Activated T-cell treated with anti-CD3 and anti-CD28 coated beads, Interleukin-2, amount 50 U/mL, for 72 hours (primary cell): ENCODE measurements at regions not wholly inside any gene's neighbourhood (a gene's known extent, or its start where the extent isn't known, plus 50 kb on each side); places are given as distances from the start of the nearest gene placed in this dataset.
A peak's percentile ranks its signal among the peaks of the same experiment; 100 is the strongest.
"Not testable (repeated sequence)": the region's sequence is repeated elsewhere in the genome, so short reads cannot be mapped to it uniquely, and the experiment has no call there.

Source experiments
- ATAC-seq, 2 donors: fragments of 150-1000 bp; cut with Tn5 transposase; replicated peaks in 1 of 2; 2 replicates each; pipeline ENCODE4 v1.10.0; 2021; ENCODE audit warnings: moderate library complexity in 2 of 2, mild to moderate bottlenecking in 1 of 2
- DNase-seq, 2 donors: peaks; one replicate each; pipeline ENCODE4 v3.0.0; 2021 to 2022; ENCODE audit warnings: mixed read lengths in 1 of 2
- H3K27ac Mint-ChIP-seq: one replicate; pipeline ENCODE4 v1.8.0; 2022; ENCODE audit warnings: mild to moderate bottlenecking, moderate library complexity, mixed read lengths
- H3K27me3 Mint-ChIP-seq: one replicate; pipeline ENCODE4 v1.8.0; 2022; ENCODE audit warnings: low read depth, mixed read lengths
- H3K36me3 Mint-ChIP-seq, 2 donors: one replicate each; pipeline ENCODE4 v1.8.0; 2022; ENCODE audit warnings: mixed read lengths in 2 of 2, mild to moderate bottlenecking in 1 of 2; ENCODE audit not compliant: insufficient read depth in 2 of 2
- H3K4me1 Mint-ChIP-seq: one replicate; pipeline ENCODE4 v1.8.0; 2022; ENCODE audit warnings: low read depth, mixed read lengths
- H3K4me3 Mint-ChIP-seq, 2 donors: one replicate each; pipeline ENCODE4 v1.8.0; 2022; ENCODE audit warnings: mild to moderate bottlenecking in 2 of 2, mixed read lengths in 2 of 2, moderate library complexity in 2 of 2
- H3K9me3 Mint-ChIP-seq, 2 donors: one replicate each; pipeline ENCODE4 v1.8.0; 2022; ENCODE audit warnings: mixed read lengths in 2 of 2

DNA sequence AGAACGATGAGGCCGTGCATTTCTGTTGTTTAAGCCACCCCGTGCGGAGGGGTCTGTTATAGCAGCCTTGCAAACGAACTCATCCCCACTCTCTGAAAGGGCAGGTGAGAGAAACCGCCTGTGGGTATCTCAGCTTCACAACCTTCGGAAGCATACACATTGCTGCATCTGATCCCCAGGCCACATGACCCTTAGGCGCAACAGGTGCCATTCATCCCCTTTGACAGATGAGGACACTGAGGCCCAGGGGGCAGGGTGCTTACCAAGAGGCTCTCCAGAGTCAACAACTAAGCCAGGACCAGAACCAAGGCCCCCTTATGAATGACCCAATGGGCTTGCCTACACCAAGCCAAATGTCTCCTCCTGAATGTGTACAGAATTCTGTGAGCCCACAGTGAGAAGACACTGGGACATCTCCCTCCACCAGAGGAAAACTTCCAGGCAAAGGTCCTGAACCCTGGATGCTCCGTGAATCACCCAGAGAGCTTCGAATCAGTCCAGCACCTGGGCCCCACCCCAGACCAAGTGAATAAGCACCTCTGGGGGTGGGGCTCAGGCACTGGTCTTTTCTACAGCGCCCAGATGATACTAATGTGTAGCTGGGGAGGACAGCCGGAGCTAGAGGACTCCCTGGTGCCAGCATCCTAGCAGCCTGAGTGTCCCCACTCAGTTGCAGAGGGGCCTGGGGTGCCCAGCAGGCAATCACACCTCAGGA lies 83.2 kb downstream of the BUD13 start:
- no peak overlapping the region for H3K4me3 Mint-ChIP-seq
- ATAC-seq (no peak), DNase-seq (no peak)
- H3K9me3 Mint-ChIP-seq, result no peaks in the 10 kb centered on the region
- peaks cover 13% of the 10 kb centered on the region for H3K27me3 Mint-ChIP-seq
- H3K36me3 Mint-ChIP-seq, result no peaks in the 10 kb centered on the region
- H3K4me1 Mint-ChIP-seq, result no peaks in the 10 kb centered on the region
- no peak overlapping the region for H3K27ac Mint-ChIP-seq

DNA sequence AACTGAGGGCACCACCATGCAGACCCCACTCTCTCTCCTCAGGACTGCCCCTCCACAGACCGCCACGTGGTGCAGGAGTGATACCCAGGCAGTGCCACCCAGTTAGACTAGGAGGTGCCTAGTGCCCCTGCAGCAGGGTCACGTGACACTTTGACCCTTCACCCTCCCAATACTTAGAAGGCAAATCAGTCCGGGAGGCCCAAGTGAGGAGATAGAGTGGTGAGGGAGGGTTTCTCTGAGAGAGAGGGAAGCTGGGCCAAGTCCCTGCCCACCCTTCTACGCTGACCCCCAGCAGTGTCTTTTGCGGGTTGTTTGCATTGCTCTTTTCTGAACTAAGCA lies 84.6 kb downstream of the BUD13 start:
- DNase-seq (no peak), ATAC-seq (no peak)
- no peak overlapping the region for H3K27ac Mint-ChIP-seq
- peaks cover 0 to 2% of the 10 kb centered on the region in 2 donors for H3K36me3 Mint-ChIP-seq
- no peaks in the 10 kb centered on the region for H3K4me1 Mint-ChIP-seq
- H3K27me3 Mint-ChIP-seq, result peaks cover 13% of the 10 kb centered on the region
- H3K9me3 Mint-ChIP-seq, result peaks cover 0 to 3% of the 10 kb centered on the region in 2 donors
- no peak overlapping the region for H3K4me3 Mint-ChIP-seq

DNA sequence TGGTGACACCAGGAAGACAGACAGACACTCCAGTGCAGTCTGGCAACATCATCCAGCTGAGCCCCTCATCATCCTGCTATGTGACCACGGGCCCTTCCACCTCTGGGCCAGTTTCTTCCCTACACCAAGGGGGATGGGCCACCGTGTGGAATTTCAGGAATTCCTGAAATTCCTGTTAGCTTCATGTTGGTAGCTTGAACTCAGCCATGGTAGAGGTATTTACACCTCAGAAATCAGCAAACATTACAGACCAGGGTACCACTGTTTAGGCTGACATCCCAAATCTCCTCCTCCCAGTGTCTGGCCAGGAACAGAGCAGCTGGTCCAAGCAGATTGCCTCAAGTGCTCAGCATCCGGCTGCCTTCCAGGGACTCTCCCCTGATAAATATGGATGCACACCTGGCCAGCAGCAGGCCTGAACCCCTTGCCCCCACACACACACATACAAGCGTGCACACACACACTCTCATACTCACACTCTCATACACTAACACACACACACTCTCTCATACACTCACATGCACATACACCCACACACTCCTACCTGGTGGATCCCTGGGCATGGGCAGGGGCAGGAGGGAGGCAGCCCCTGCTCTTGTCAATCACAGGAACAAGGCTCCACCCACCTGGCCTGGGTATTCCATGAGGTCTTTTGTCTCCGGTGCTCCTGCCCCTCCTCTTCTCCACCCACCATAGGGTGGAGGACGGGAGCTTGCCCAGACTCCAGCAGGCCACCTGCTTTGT lies 85.2 kb downstream of the BUD13 start:
- peaks cover 0 to 3% of the 10 kb centered on the region in 2 donors for H3K9me3 Mint-ChIP-seq
- no peak overlapping the region for H3K4me3 Mint-ChIP-seq
- no peak overlapping the region for H3K27ac Mint-ChIP-seq
- DNase-seq, result no peak
- no peak for ATAC-seq
- H3K27me3 Mint-ChIP-seq, result peaks cover 13% of the 10 kb centered on the region
- H3K4me1 Mint-ChIP-seq, result no peaks in the 10 kb centered on the region
- peaks cover 0 to 2% of the 10 kb centered on the region in 2 donors for H3K36me3 Mint-ChIP-seq

DNA sequence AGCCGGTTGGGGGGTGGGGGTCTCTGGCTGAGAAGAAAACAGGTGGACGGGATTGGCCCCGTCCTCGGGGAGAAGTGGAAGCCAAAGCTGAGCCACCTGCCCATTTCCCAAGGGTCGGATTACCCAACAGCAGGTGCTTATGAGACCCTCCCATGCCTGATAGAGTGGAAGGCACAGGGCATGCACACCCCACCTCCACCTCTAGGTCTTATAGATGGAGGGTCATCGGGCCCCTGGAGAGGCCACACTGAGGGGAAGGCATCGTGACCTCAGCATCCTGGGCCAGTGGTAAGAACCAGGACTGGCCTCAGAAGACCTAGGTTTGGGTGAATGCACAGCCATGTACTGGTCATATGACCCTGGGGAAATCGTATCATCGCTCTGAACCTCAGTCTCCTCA lies 85.9 kb downstream of the BUD13 start:
- Mint-ChIP-seq H3K4me3 (no peak overlapping the region), H3K27ac (no peak overlapping the region), H3K36me3 (peaks cover 0 to 2% of the 10 kb centered on the region in 2 donors), H3K9me3 (peaks cover 0 to 3% of the 10 kb centered on the region in 2 donors), H3K4me1 (no peaks in the 10 kb centered on the region), H3K27me3 (peaks cover 13% of the 10 kb centered on the region)
- no peak for ATAC-seq
- no peak for DNase-seq

DNA sequence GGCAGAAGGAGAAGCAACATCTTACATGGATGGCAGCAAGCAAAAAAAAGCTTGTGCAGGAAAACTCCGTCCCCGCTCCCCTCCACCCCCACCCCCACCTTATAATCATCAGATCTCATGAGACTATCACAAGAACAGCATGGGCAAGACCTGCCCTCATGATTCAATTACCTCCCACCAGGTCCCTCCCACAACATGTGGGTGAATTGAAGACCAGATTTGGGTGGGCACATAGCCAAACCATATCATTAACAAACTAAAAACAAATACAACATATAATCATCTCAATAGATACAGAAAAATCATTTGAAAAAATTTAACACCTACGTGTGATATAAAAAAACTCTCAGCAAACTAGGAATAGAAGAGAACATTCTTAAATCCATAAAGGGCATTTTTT lies 88.8 kb downstream of the BUD13 start:
- Mint-ChIP-seq H3K27me3 (peaks cover 29% of the 10 kb centered on the region), H3K4me1 (no peaks in the 10 kb centered on the region), H3K4me3 (no peak overlapping the region), H3K36me3 (peaks cover 0 to 2% of the 10 kb centered on the region in 2 donors), H3K27ac (no peak overlapping the region), H3K9me3 (peaks cover 0 to 3% of the 10 kb centered on the region in 2 donors)
- DNase-seq, result no peak
- ATAC-seq, result no peak

DNA sequence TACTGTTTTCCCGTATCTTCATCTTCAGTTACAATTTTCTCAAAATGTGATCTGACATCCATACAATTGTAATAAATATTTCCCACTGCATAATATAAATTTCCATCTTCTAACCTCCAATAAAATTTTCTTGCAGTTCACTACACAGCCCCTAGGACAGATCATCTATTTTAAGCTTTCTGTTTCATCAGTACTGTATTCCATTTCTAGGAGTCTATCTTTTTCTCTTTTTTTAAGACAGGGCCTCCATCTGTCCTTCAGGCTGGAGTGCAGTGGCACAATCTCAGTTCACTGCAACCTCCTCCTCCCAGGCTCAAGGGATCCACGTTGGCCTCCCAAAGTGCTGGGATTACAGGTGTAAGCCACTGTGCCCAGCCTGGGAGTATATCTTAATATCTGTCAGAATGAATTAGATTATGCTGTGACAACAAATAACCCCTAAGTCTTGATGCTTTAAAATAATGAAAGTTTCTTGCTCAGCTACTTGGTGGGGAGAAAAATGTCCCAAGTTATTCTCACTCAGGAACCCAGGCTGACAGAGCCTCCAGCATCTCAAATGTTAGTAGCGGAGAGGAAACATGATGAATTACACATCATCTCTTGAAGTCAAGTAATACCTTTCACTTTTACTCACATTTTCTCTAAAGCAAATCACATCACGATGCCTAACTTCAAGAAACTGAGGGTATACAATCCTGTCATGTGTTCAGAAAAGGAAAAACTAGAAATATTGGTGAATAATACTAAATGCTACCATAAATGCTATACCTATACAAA lies 92.2 kb downstream of the BUD13 start:
- no peak overlapping the region for H3K27ac Mint-ChIP-seq
- H3K4me3 Mint-ChIP-seq, result peak overlapping the region in 1 of 2 donors; percentile 6
- DNase-seq (no peak), ATAC-seq (peak in 1 of 2 donors; percentile 56)
- peaks cover 0 to 7% of the 10 kb centered on the region in 2 donors for H3K9me3 Mint-ChIP-seq
- H3K27me3 Mint-ChIP-seq, result peaks cover 16% of the 10 kb centered on the region
- peaks cover 0 to 2% of the 10 kb centered on the region in 2 donors for H3K36me3 Mint-ChIP-seq
- H3K4me1 Mint-ChIP-seq, result no peaks in the 10 kb centered on the region

DNA sequence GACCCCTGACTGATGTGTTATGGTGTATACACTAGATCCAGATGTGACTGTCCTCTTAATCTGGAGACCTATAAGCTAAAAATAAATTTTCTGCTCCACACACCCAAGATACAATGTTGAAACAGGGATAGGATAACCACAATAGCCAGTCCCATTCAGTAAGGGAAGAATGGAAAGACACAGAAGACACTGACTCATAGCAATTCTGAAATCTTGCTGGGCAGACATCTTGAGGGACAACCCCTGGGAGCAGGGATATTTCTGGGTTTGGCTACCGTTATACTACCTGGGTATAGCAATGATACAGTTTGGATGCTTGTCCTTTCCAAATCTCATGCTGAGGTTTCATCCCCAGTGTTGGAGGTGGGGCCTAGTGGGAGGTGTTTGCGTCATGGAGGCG lies 93.9 kb downstream of the BUD13 start:
- ATAC-seq (no peak), DNase-seq (no peak)
- Mint-ChIP-seq H3K9me3 (peaks cover 2 to 12% of the 10 kb centered on the region in 2 donors), H3K4me3 (no peak overlapping the region), H3K27ac (no peak overlapping the region), H3K36me3 (peaks cover 0 to 3% of the 10 kb centered on the region in 2 donors), H3K27me3 (peaks cover 16% of the 10 kb centered on the region), H3K4me1 (no peaks in the 10 kb centered on the region)

DNA sequence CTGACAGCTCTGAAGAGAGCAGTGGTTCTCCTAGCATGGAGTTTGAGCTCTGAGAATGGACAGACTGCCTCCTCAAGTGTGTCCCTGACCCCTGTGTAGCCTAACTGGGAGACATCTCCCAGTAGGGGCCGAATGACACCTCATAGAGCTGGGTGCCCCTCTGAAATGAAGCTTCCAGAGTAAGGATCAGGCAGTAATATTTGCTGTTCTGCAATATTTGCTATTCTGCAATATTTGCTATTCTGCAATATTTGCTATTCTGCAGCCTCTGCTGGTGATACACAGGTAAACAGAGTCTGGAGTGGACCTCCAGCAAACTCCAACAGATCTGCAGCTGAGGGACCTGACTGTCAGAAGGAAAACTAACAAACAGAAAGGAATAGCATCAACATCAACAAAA lies 105.5 kb downstream of the BUD13 start:
- not testable (repeated sequence) for H3K4me3 Mint-ChIP-seq, H3K27ac Mint-ChIP-seq, H3K9me3 Mint-ChIP-seq, H3K36me3 Mint-ChIP-seq, DNase-seq, ATAC-seq, H3K4me1 Mint-ChIP-seq
- peaks cover 40% of the 10 kb centered on the region for H3K27me3 Mint-ChIP-seq

DNA sequence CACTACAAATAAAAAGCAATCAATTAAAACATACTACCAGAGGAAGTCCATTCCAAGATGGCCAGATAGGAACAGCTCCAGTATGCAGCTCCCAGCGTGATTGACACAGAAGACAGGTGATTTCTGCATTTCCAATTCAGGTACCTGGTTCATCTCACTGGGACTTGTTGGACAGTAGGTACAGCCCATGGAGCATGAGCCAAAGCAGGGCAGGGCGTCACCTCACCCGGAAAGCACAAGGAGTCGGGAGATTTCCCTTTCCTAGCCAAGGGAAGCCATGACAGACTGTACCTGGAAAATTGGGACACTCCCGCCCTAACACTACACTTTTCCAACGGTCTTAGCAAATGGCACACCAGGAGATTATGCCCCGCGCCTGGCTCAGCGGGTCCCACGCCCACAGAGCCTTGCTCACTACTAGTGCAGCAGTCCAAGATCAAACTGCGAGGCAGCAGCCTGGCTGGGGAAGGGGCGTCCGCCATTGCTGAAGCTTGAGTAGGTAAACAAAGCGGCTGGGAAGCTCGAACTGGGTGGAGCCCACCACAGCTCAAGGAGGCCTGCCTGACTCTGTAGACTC lies 106.0 kb downstream of the BUD13 start:
- not testable (repeated sequence) for H3K9me3 Mint-ChIP-seq, DNase-seq, H3K4me1 Mint-ChIP-seq, H3K4me3 Mint-ChIP-seq, ATAC-seq, H3K27ac Mint-ChIP-seq, H3K36me3 Mint-ChIP-seq
- H3K27me3 Mint-ChIP-seq, result peaks cover 45% of the 10 kb centered on the region

DNA sequence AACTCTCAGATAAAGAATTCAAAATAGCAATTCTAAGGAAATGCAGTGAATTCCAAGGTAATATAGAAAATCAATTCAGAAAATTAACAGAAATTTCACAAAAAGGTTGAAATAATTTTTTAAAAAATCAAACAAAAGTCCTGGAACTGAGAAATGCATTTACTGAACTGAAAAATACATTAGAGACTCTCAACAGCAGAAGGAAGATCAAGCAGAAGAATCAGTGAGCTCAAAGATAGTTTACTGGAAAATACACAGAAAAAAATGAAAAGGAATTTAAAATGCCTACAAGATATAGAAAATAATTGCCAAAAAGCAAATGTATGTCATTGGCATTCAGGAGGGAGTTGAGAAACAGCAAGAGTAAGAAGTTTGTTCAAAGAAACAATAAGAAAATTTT lies 107.3 kb downstream of the BUD13 start:
- Mint-ChIP-seq H3K9me3 (peaks cover 8 to 10% of the 10 kb centered on the region in 2 donors), H3K4me1 (no peaks in the 10 kb centered on the region), H3K27ac (no peak overlapping the region), H3K4me3 (no peak overlapping the region), H3K27me3 (peaks cover 43% of the 10 kb centered on the region), H3K36me3 (peaks cover 8% of the 10 kb centered on the region in 2 donors)
- ATAC-seq (no peak), DNase-seq (no peak)

DNA sequence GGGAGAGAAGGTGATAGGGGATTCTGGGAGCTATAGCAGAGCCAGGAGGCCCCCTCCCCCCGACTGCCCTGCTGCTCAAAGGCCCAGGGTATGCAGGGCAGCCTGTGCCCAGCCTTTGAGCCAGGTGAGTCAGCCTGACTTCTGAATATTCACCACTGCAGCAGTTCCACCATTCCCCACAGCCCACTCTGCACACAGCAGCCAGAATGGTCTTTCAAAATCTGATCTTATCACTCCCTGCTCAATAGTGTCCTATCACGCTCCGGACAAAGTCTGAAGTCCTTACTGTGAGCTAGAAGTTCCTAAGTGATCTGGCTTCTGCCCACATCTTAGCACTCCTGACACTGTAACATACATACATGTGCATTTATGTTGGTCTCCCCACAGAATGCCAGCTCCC lies 111.7 kb downstream of the BUD13 start:
- Mint-ChIP-seq H3K27me3 (peaks cover 41% of the 10 kb centered on the region), H3K36me3 (peaks cover 5 to 6% of the 10 kb centered on the region in 2 donors), H3K4me1 (no peaks in the 10 kb centered on the region), H3K9me3 (peaks cover 8 to 10% of the 10 kb centered on the region in 2 donors), H3K4me3 (no peak overlapping the region), H3K27ac (no peak overlapping the region)
- DNase-seq (no peak), ATAC-seq (no peak)

DNA sequence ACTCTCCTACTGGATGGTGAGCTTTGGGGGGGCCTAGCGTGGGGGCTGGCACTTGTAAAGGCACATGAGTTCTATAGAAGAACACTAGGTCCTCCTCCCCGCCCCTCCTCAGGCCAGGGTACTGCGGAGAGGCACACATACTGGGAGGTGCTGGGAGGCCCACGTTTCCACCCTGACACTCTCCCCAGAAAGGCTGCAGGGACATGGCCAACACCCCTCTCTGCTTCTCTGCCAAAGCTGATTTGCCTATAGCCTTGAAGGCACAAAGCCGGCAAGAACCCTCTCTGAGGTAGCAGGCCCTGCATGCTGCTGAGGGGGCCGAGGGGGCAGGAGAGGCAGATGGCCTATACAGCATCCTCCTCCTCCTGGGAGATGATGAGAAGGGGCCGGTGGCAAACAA lies 112.8 kb downstream of the BUD13 start:
- H3K27ac Mint-ChIP-seq, result no peak overlapping the region
- peaks cover under 1 to 3% of the 10 kb centered on the region in 2 donors for H3K9me3 Mint-ChIP-seq
- H3K4me3 Mint-ChIP-seq, result no peak overlapping the region
- no peak for DNase-seq
- H3K4me1 Mint-ChIP-seq, result no peaks in the 10 kb centered on the region
- no peak for ATAC-seq
- H3K36me3 Mint-ChIP-seq, result peaks cover 0 to under 1% of the 10 kb centered on the region in 2 donors
- H3K27me3 Mint-ChIP-seq, result peaks cover 33% of the 10 kb centered on the region
